Chondrocyte (in vitro differentiated cells): ENCODE measurements at regions not wholly inside any gene's neighbourhood (a gene's known extent, or its start where the extent isn't known, plus 50 kb on each side); places are given as distances from the start of the nearest gene placed in this dataset.

Experiments
- DNase-seq: peaks from one replicate; pipeline ENCODE4 v3.0.0; 2021; ENCODE audit warnings: mixed read lengths, low spot score
- H3K27ac Mint-ChIP-seq: one replicate; pipeline ENCODE4 v1.8.0; 2021; ENCODE audit warnings: mild to moderate bottlenecking, moderate library complexity, mixed read lengths; ENCODE audit not compliant: unreplicated experiment
- H3K27me3 Mint-ChIP-seq: 2 replicates; pipeline ENCODE4 v1.8.0; 2021; ENCODE audit warnings: low read depth, mixed read lengths
- H3K36me3 Mint-ChIP-seq: 2 replicates; pipeline ENCODE4 v1.8.0; 2021; ENCODE audit warnings: low read depth, mixed read lengths
- H3K4me1 Mint-ChIP-seq: 2 replicates; pipeline ENCODE4 v1.8.0; 2021; ENCODE audit warnings: low read depth, mild to moderate bottlenecking, mixed read lengths
- H3K4me3 Mint-ChIP-seq: one replicate; pipeline ENCODE4 v1.8.0; 2021; ENCODE audit warnings: mild to moderate bottlenecking, moderate library complexity, mixed read lengths; ENCODE audit not compliant: unreplicated experiment
- H3K9me3 Mint-ChIP-seq: 2 replicates; pipeline ENCODE4 v1.8.0; 2021; ENCODE audit warnings: low read depth, mixed read lengths
- CTCF ChIP-seq: fragments of 200-600 bp; sonication (generic); IDR thresholded peaks from 2 replicates; pipeline ENCODE4 v1.5.0; 2021; ENCODE audit warnings: antibody characterized with exemption, mild to moderate bottlenecking, moderate library complexity

DNA sequence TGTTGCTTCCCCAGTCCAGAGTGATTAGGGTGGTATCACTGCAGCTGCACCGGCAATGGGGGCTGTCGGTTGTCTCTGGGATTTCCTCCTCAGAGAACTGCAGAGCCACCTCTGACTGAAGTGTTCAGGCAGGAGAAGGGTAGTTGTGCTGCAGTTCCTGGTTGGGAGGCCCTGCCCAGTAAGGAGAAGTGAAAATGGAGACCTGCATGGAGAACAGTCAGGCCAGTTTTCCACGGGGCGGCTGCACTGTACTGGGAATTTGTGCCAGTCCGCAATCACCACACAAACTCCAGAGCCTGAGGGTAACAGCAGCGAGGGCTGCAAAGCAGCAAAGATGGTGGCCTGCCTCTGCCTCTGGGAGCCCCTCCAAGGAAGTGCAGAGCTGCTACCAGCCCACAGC, 58.1 kb upstream of the CCDC190 start:
- Mint-ChIP-seq H3K4me1 (peaks cover 8% of the 10 kb centered on the region), H3K4me3 (no peak overlapping the region), H3K27ac (no peak overlapping the region), H3K9me3 (peaks cover 20% of the 10 kb centered on the region), H3K36me3 (peaks cover 2% of the 10 kb centered on the region), H3K27me3 (no peaks in the 10 kb centered on the region)
- no peak for TF ChIP-seq CTCF
- DNase-seq, result no peak

DNA sequence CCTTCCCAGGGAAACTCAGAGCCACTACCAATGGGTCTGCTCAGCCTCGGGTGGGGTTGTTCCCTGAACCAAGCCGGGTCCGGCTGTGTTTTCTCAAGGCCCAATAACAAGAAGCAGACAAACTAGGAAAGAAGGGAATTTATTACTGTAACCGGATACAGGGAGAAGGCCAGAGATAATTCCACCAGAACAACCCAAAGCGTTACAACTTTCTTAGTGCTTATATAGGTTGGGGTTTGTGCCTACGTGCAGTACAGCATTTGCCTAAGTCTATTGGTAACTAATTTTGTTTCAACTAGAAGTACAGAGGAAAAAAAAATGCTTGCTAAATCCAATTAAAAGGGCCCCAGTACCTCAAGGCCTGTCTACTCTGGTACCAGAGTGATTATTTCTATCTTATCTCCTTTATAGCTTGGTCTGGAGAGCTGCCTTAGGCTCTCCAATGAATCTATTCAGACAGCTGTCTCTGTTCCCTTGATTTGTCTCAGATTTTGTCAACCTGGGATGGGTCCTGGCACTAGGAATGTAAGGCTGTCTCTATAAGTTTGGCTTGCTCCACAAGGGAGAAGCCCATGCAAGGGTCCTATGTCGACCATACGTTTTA, 57.3 kb upstream of the CCDC190 start:
- TF ChIP-seq CTCF, result no peak
- H3K36me3 Mint-ChIP-seq, result peaks cover 2% of the 10 kb centered on the region
- no peak for DNase-seq
- peaks cover 20% of the 10 kb centered on the region for H3K9me3 Mint-ChIP-seq
- peaks cover 8% of the 10 kb centered on the region for H3K4me1 Mint-ChIP-seq
- H3K4me3 Mint-ChIP-seq, result no peak overlapping the region
- H3K27ac Mint-ChIP-seq, result no peak overlapping the region
- H3K27me3 Mint-ChIP-seq, result no peaks in the 10 kb centered on the region

DNA sequence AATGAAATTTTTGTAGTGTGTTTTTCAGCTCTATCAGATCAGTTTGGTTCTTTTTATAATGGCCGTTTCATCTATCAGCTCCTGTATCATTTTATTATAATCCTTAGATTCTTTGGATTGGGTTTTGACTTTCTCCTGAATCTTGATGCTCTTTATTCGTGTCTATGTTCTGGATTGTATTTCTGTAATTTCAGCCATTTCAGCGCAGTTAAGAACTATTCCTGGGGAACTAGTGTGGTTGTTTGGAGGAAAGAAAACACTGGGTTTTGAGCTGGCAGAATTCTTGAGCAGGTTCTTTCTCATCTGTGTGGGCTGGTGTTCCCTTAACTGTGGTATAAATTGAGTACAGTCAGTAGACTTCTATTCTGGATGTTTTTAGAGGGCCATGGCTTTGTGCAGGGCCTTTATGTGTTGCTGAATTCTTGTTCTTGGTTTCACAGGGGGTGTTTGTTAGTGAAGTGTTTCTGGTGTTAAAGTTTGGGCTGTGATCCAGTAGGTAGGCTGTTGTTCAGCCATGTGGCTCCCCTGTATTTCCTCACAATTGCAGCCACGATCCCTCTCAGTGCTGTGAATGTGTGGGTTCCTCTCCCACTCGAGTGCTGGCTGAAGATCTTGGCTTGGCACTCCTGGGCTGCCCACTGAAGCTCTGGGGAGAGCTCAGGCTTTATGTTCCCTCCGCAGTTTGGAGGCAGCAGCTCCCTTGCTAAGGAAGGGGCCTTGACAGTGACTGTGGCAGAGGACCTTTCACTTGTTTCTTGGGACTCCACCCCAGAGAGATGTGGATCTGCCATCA, 56.0 kb upstream of the CCDC190 start:
- Mint-ChIP-seq H3K27ac (no peak overlapping the region), H3K36me3 (peaks cover 6% of the 10 kb centered on the region), H3K4me3 (no peak overlapping the region)

DNA sequence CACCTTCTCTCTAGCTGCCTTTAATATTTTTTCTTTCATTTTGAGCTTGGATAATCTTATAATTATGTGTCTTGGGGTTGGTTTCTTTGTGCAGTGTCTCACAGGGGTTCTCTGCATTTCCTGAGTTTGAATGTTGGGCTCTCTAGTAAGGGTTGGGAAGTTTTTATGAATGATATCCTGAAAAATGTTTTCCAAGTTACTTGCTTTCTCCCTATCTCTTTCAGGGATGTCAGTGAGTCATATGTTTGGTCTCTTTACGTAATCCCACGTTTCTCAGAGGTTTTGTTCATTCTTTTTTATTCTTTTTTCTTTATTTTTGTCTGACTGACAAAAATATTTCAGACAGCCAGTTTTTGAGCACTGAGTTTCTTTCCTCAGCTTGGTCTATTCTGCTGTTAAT, 55.4 kb upstream of the CCDC190 start:
- TF ChIP-seq CTCF, result no peak
- H3K4me1 Mint-ChIP-seq, result peaks cover 8% of the 10 kb centered on the region
- H3K36me3 Mint-ChIP-seq, result peaks cover 8% of the 10 kb centered on the region
- no peak overlapping the region for H3K4me3 Mint-ChIP-seq
- no peaks in the 10 kb centered on the region for H3K27me3 Mint-ChIP-seq
- peak overlapping the region; percentile 52 for H3K27ac Mint-ChIP-seq
- peaks cover 27% of the 10 kb centered on the region for H3K9me3 Mint-ChIP-seq
- no peak for DNase-seq

More for the DNA sequence above, 56.0 kb upstream of the CCDC190 start:
- peaks cover 8% of the 10 kb centered on the region for H3K4me1 Mint-ChIP-seq
- peaks cover 25% of the 10 kb centered on the region for H3K9me3 Mint-ChIP-seq
- TF ChIP-seq CTCF, result no peak
- no peak for DNase-seq
- H3K27me3 Mint-ChIP-seq, result no peaks in the 10 kb centered on the region

DNA sequence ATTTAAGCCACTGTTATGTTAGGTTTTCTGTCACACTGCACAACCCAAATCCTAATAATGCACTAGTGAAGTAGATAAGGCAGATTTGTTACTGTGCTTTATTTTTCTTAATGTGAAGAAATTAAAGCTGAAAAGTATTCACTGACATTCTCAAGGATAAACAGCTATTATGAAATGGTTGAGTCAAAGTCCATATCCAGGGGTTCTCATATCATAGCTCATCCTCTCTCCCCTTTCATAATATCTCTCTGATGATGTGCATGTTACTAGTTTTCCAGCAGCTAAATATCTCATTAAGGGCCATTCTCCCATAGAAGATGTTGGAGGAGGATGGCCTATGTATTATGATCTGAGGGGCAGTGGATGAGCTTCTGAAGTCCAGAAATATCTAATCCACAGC, 53.6 kb upstream of the CCDC190 start:
- Mint-ChIP-seq H3K36me3 (peaks cover 8% of the 10 kb centered on the region), H3K27ac (no peak overlapping the region), H3K4me3 (no peak overlapping the region), H3K27me3 (no peaks in the 10 kb centered on the region), H3K9me3 (peaks cover 36% of the 10 kb centered on the region), H3K4me1 (peaks cover 18% of the 10 kb centered on the region)
- TF ChIP-seq CTCF, result no peak
- DNase-seq, result no peak
